IMR-90 (cell line): ENCODE measurements at regions not wholly inside any gene's neighbourhood (a gene's known extent, or its start where the extent isn't known, plus 50 kb on each side); places are given as distances from the start of the nearest gene placed in this dataset.

Experiments
- ATAC-seq: fragments of 200-7000 bp; cut with Tn5 transposase; 2 replicates; pipeline ENCODE4 v1.9.1; 2020; ENCODE audit warnings: low read depth, mild to moderate bottlenecking, moderate library complexity
- BruUV-seq: library from RNA; stranded (reverse); fragments of 400-500 nt; replicated peaks from 2 replicates; lab custom pipeline; 2021; lab: Mats Ljungman, UMichigan
- CTCF ChIA-PET: fragments of 300-600 bp; formaldehyde crosslinking; extraction: SDS; loops from one replicate; lab custom pipeline; 2021; ENCODE audit warnings: antibody characterized with exemption; lab: Yijun Ruan, JAX
- POLR2A ChIA-PET: fragments of 300-600 bp; sonication (Branson Sonifier 250); formaldehyde crosslinking; loops from one replicate; lab custom pipeline; 2022; ENCODE audit warnings: antibody characterized with exemption; ENCODE audit not compliant: unreplicated experiment; lab: Charles Lee
- DNase-seq: peaks from one replicate; pipeline ENCODE4 v3.0.0; 2013
- H2AFZ ChIP-seq: replicated peaks from 2 replicates; pipeline ENCODE3; 2013; ENCODE audit warnings: low read length, mild to moderate bottlenecking; ENCODE audit not compliant: poor library complexity
- H2AK5ac ChIP-seq: 2 replicates; pipeline ENCODE4 v1.6.1; 2013; ENCODE audit warnings: low read depth, low read length, inconsistent platforms
- H2AK9ac ChIP-seq: replicated peaks from 2 replicates; pipeline ENCODE3; 2013; ENCODE audit warnings: mild to moderate bottlenecking, low read depth, low read length, moderate library complexity; ENCODE audit not compliant: poor library complexity
- H2BK120ac ChIP-seq: 2 replicates; pipeline ENCODE4 v1.6.1; 2013; ENCODE audit warnings: low read depth, low read length, inconsistent platforms
- H2BK15ac ChIP-seq: 3 replicates; pipeline ENCODE4 v1.6.1; 2013; ENCODE audit warnings: low read depth, low read length, inconsistent platforms
- H2BK20ac ChIP-seq: 2 replicates; pipeline ENCODE4 v1.6.1; 2013; ENCODE audit warnings: low read depth, mild to moderate bottlenecking, inconsistent platforms, low read length, moderate library complexity
- H2BK5ac ChIP-seq: 2 replicates; pipeline ENCODE4 v1.6.1; 2013; ENCODE audit warnings: mild to moderate bottlenecking, low read depth, low read length, inconsistent platforms; ENCODE audit not compliant: poor library complexity, severe bottlenecking
- H3K14ac ChIP-seq: replicated peaks from 2 replicates; pipeline ENCODE4 v1.6.1; 2013; ENCODE audit warnings: low read depth, low read length, inconsistent platforms
- H3K18ac ChIP-seq: 2 replicates; pipeline ENCODE4 v1.6.1; 2013; ENCODE audit warnings: low read depth, low read length, control low read depth
- H3K23ac ChIP-seq: 2 replicates; pipeline ENCODE4 v1.6.1; 2013; ENCODE audit warnings: low read depth, low read length, inconsistent platforms
- H3K27ac ChIP-seq: 2 replicates; pipeline ENCODE4 v1.5.1; 2013; ENCODE audit warnings: mild to moderate bottlenecking, control low read depth, low read length; ENCODE audit not compliant: insufficient read depth
- H3K27me3 ChIP-seq: 2 replicates; pipeline ENCODE4 v1.6.1; 2013; ENCODE audit warnings: low read length; ENCODE audit not compliant: control insufficient read depth, insufficient read depth
- H3K36me3 ChIP-seq: 2 replicates; pipeline ENCODE4 v1.6.1; 2013; ENCODE audit warnings: low read length, mixed read lengths; ENCODE audit not compliant: control insufficient read depth, insufficient read depth
- H3K4ac ChIP-seq: 2 replicates; pipeline ENCODE4 v1.6.1; 2013; ENCODE audit warnings: low read depth, low read length, inconsistent platforms
- H3K4me1 ChIP-seq: 2 replicates; pipeline ENCODE4 v1.6.1; 2013; ENCODE audit warnings: low read length, mixed read lengths; ENCODE audit not compliant: control insufficient read depth, insufficient read depth
- H3K4me2 ChIP-seq: 2 replicates; pipeline ENCODE4 v1.6.1; 2013; ENCODE audit warnings: low read depth, mild to moderate bottlenecking, control low read depth, low read length, moderate library complexity
- H3K4me3 ChIP-seq: 2 replicates; pipeline ENCODE4 v1.5.1; 2013; ENCODE audit warnings: low read depth, mild to moderate bottlenecking, control low read depth, low read length, moderate library complexity; ENCODE audit not compliant: insufficient read depth
- H3K56ac ChIP-seq: 2 replicates; pipeline ENCODE4 v1.6.1; 2013; ENCODE audit warnings: low read length, inconsistent platforms; ENCODE audit not compliant: insufficient read depth; ENCODE audit errors: extremely low read depth
- H3K79me1 ChIP-seq, 2 experiments: 2 replicates each; pipeline ENCODE4 v1.6.1; 2013; ENCODE audit warnings: low read length in 2 of 2, inconsistent platforms in 1 of 2, low read depth in 1 of 2
- H3K9ac ChIP-seq: 2 replicates; pipeline ENCODE4 v1.6.1; 2013; ENCODE audit warnings: low read depth, low read length, control low read depth
- H3K9me1 ChIP-seq: 2 replicates; pipeline ENCODE4 v1.6.1; 2013; ENCODE audit warnings: low read length, inconsistent platforms; ENCODE audit not compliant: insufficient read depth
- H3K9me3 ChIP-seq: 2 replicates; pipeline ENCODE4 v1.6.1; 2013; ENCODE audit warnings: low read length; ENCODE audit not compliant: control insufficient read depth, insufficient read depth
- H4K20me1 ChIP-seq: 2 replicates; pipeline ENCODE4 v1.6.1; 2013; ENCODE audit warnings: low read length, inconsistent platforms; ENCODE audit not compliant: insufficient read depth
- H4K5ac ChIP-seq: 2 replicates; pipeline ENCODE4 v1.6.1; 2013; ENCODE audit warnings: mild to moderate bottlenecking, low read depth, low read length, control low read depth
- H4K8ac ChIP-seq, 2 experiments: 2 replicates each; pipeline ENCODE4 v1.6.1; 2013; ENCODE audit warnings: low read depth in 2 of 2, low read length in 2 of 2, control low read depth in 1 of 2, inconsistent platforms in 1 of 2
- H4K91ac ChIP-seq: 2 replicates; pipeline ENCODE4 v1.6.1; 2013; ENCODE audit warnings: low read depth, low read length, inconsistent platforms; ENCODE audit not compliant: insufficient read depth
- MAFK ChIP-seq: IDR thresholded peaks from 2 replicates; pipeline ENCODE4 v1.6.1; 2012; ENCODE audit warnings: low read depth, low read length, improper control_type of control experiment
- WGBS, 2 experiments: methylation state at CpG; one replicate each; pipeline versions ENCODE4 v1.1.5 to v1.1.7; 2013; ENCODE audit warnings: missing lambda C conversion rate in 2 of 2; ENCODE audit not compliant: insufficient read length in 1 of 2; ENCODE audit errors: extremely low coverage in 2 of 2; 5-methylcytosine and 5-hydroxymethylcytosine counted together
- dilution Hi-C: fragments of 300-500 bp; cut with HindIII; formaldehyde crosslinking; loops from one replicate; pipeline ENCODE4 v1.14.3; 2018; ENCODE audit warnings: low sequenced_read_pairs; ENCODE audit not compliant: unreplicated experiment
- in situ Hi-C: fragments of 300-500 bp; cut with MboI; formaldehyde crosslinking; loops from 3 replicates; pipeline ENCODE4 v1.14.3; 2019; ENCODE audit warnings: low sequenced_read_pairs, inconsistent platforms, mixed read lengths
- intact Hi-C: fragments of 100-400 bp; cut with micrococcal nuclease; formaldehyde crosslinking; loops from 2 replicates; pipeline ENCODE4 v1.10.0; 2022

- H3K14ac ChIP-seq: no peak overlapping the region
Observed at GRCh38 chr18:78912336-78912735, 67.3 kb upstream of the SALL3 start.

More at GRCh38 chr18:78912336-78912735, 67.3 kb upstream of the SALL3 start:
- Histone ChIP-seq H3K4ac (no peak overlapping the region), H3K9me1 (no peaks in the 10 kb centered on the region), H2BK20ac (no peak overlapping the region), H3K56ac (no peak overlapping the region), H4K20me1 (no peaks in the 10 kb centered on the region), H3K9me3 (peaks cover 34% of the 10 kb centered on the region), H3K27ac (no peak overlapping the region), H4K8ac (no peak overlapping the region), H4K5ac (no peak overlapping the region), H3K4me2 (no peak overlapping the region), H2AK5ac (no peak overlapping the region), H2BK15ac (no peak overlapping the region), H2AFZ (no peak overlapping the region), H3K4me3 (no peak overlapping the region), H3K27me3 (no peaks in the 10 kb centered on the region), H3K18ac (no peak overlapping the region), H2BK5ac (no peak overlapping the region), H4K91ac (no peak overlapping the region), H3K9ac (no peak overlapping the region), H3K23ac (no peak overlapping the region), H3K4me1 (no peaks in the 10 kb centered on the region), H2BK120ac (no peak overlapping the region), H3K36me3 (no peaks in the 10 kb centered on the region), H2AK9ac (no peak overlapping the region), H3K79me1 (no peaks in the 10 kb centered on the region)
- in situ Hi-C loops: no loop called here
- BruUV-seq: no TSS peak
- TF ChIP-seq MAFK: no peak
- intact Hi-C loops: no loop called here
- ATAC-seq (no peak), DNase-seq (no peak)
- dilution Hi-C loops: no loop called here
- ChIA-PET POLR2A (no interaction called here), CTCF (no interaction called here)
- no CpG with 5 or more reads among the region's 7 CpGs for WGBS, 2 experiments
